CD4-positive, alpha-beta memory T cell (primary cell): ENCODE measurements at regions not wholly inside any gene's neighbourhood (a gene's known extent, or its start where the extent isn't known, plus 50 kb on each side); places are given as distances from the start of the nearest gene placed in this dataset.

Experiments
- CTCF ChIA-PET: fragments of 350-600 bp; sonication (Branson Sonifier 250); formaldehyde crosslinking; loops from one replicate; lab custom pipeline; 2021; ENCODE audit warnings: inconsistent platforms; ENCODE audit not compliant: partially characterized antibody; lab: Charles Lee
- POLR2A ChIA-PET: fragments of 350-600 bp; sonication (Branson Sonifier 250); formaldehyde crosslinking; loops from one replicate; lab custom pipeline; 2021; ENCODE audit not compliant: partially characterized antibody; lab: Charles Lee
- DNase-seq, 5 donors: peaks; one replicate each; pipeline versions ENCODE4 v3.0.0 to v3.0.0-alpha.2; 2020 to 2022; ENCODE audit warnings: mixed read lengths in 1 of 5
- H3K27ac ChIP-seq: one replicate; pipeline ENCODE4 v1.7.0; 2013; ENCODE audit warnings: low read depth, low read length
- H3K27me3 ChIP-seq: 2 replicates; pipeline ENCODE4 v1.7.0; 2013; ENCODE audit warnings: mild to moderate bottlenecking, low read length, moderate library complexity; ENCODE audit not compliant: insufficient read depth
- H3K36me3 ChIP-seq: 2 replicates; pipeline ENCODE4 v1.7.0; 2013; ENCODE audit warnings: mild to moderate bottlenecking, low read length, moderate library complexity; ENCODE audit not compliant: insufficient read depth
- H3K4me1 ChIP-seq: 2 replicates; pipeline ENCODE4 v1.7.0; 2013; ENCODE audit warnings: mild to moderate bottlenecking, low read length, moderate library complexity; ENCODE audit not compliant: insufficient read depth
- H3K4me3 ChIP-seq, 2 donors: one replicate each; pipeline ENCODE4 v1.7.0; 2013; ENCODE audit warnings: low read length in 2 of 2, mild to moderate bottlenecking in 1 of 2
- H3K9me3 ChIP-seq, 2 donors: one replicate each; pipeline ENCODE4 v1.7.0; 2013; ENCODE audit warnings: low read length in 2 of 2, control low read depth in 1 of 2; ENCODE audit not compliant: control insufficient read depth in 1 of 2
- H3K27ac Mint-ChIP-seq, 7 donors: one replicate each; pipeline ENCODE4 v1.8.0; 2020 to 2021; ENCODE audit warnings: mixed read lengths in 7 of 7, mild to moderate bottlenecking in 6 of 7, inconsistent platforms in 3 of 7, moderate library complexity in 3 of 7
- H3K27me3 Mint-ChIP-seq, 2 donors: one replicate each; pipeline ENCODE4 v1.8.0; 2020 to 2021; ENCODE audit warnings: mixed read lengths in 2 of 2
- H3K36me3 Mint-ChIP-seq, 2 donors: one replicate each; pipeline ENCODE4 v1.8.0; 2020 to 2021; ENCODE audit warnings: mixed read lengths in 2 of 2, inconsistent platforms in 1 of 2, mild to moderate bottlenecking in 1 of 2
- H3K4me1 Mint-ChIP-seq, 4 donors: one replicate each; pipeline ENCODE4 v1.8.0; 2020 to 2021; ENCODE audit warnings: mixed read lengths in 4 of 4, mild to moderate bottlenecking in 1 of 4
- H3K4me3 Mint-ChIP-seq, 8 donors: one replicate each; pipeline ENCODE4 v1.8.0; 2020 to 2021; ENCODE audit warnings: mixed read lengths in 8 of 8, mild to moderate bottlenecking in 7 of 8, moderate library complexity in 6 of 8, inconsistent platforms in 3 of 8
- H3K9me3 Mint-ChIP-seq, 8 donors: one replicate each; pipeline ENCODE4 v1.8.0; 2020 to 2021; ENCODE audit warnings: mixed read lengths in 8 of 8, mild to moderate bottlenecking in 5 of 8, inconsistent platforms in 3 of 8, moderate library complexity in 1 of 8
- intact Hi-C: fragments of 100-400 bp; cut with micrococcal nuclease; formaldehyde crosslinking; loops from one replicate; pipeline ENCODE4 v1.15.1; 2023

DNA sequence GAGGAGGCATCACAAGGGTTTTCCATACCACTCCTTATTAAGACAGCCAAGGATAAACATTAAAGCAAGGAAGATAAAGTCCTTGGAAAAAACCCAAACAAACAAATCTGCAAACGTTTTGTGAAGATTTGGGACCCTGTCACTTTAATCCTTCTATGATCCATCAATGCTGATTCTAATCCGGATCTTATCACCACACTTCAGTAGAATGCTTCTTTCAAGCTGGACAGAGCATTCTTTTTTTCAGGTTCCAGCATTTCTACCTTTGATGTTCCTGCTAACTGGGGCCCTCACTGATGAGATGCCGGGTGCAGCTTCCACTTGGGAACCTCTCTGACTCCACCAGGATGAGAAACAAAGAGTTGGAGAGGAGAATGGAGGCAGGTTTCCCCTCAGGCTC lies 132.8 kb upstream of the SHB start:
- no peak overlapping the region for H3K4me3 ChIP-seq
- POLR2A ChIA-PET, result no interaction called here
- peaks cover 0 to 4% (median 0%) of the 10 kb centered on the region in 4 donors for H3K4me1 Mint-ChIP-seq
- H3K36me3 Mint-ChIP-seq, result no peaks in the 10 kb centered on the region
- peaks cover 0 to 3% of the 10 kb centered on the region in 2 donors for H3K27me3 Mint-ChIP-seq
- intact Hi-C loops, result no loop called here
- H3K27ac ChIP-seq, result no peak overlapping the region
- H3K27ac Mint-ChIP-seq, result no peak overlapping the region
- no peaks in the 10 kb centered on the region for H3K27me3 ChIP-seq
- H3K9me3 Mint-ChIP-seq, result no peaks in the 10 kb centered on the region
- DNase-seq, result no peak
- H3K9me3 ChIP-seq, result no peaks in the 10 kb centered on the region
- no peaks in the 10 kb centered on the region for H3K4me1 ChIP-seq
- H3K36me3 ChIP-seq, result no peaks in the 10 kb centered on the region
- CTCF ChIA-PET, result no interaction called here
- H3K4me3 Mint-ChIP-seq, result no peak overlapping the region

DNA sequence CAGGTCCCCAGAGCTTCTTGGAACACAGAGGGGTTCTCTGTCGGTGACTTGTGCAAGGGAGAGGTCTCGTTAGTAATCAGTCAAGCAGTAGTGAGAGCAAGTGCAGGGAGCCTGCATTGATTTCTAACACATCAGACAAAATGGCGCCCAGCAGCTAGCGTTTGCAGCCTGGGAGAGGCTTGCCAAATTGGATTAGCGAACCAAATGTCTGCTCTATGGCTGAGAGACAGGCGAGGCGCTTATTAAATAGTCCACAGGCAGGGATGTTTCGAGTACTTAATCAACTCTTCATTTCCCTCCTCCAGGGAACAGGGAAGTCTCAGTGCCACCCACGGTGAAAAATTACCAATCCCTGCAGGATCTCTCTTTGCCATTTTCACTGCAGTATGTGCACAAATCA lies 131.4 kb upstream of the SHB start:
- H3K36me3 ChIP-seq, result no peaks in the 10 kb centered on the region
- no peaks in the 10 kb centered on the region for H3K9me3 Mint-ChIP-seq
- POLR2A ChIA-PET, result no interaction called here

DNA sequence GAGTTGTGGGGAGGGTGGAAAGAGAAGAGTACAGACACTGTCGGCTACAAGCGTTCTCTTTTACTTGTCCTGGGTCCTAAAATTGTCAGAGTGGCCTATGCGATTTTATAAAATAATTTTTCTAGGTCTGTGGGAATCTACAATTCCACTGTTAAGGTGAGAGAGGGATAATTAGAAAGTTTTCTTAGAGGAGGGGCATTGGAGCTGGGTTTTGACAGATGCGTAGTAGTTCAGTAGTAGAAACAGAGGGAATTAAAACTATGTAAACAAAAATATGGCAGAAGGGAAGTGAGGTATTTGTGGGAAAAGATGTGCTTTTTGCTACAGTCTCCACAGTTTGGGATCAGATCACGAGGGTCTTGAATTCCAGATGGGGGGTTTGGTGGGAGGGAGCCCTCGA lies 129.1 kb upstream of the SHB start:
- Histone ChIP-seq H3K36me3 (no peaks in the 10 kb centered on the region), H3K4me3 (no peak overlapping the region), H3K27ac (no peak overlapping the region), H3K4me1 (no peaks in the 10 kb centered on the region), H3K27me3 (no peaks in the 10 kb centered on the region), H3K9me3 (no peaks in the 10 kb centered on the region)
- no peak for DNase-seq
- CTCF ChIA-PET, result no interaction called here
- Mint-ChIP-seq H3K27ac (no peak overlapping the region), H3K27me3 (peaks cover 3 to 8% of the 10 kb centered on the region in 2 donors), H3K9me3 (no peaks in the 10 kb centered on the region), H3K4me1 (no peaks in the 10 kb centered on the region), H3K4me3 (no peak overlapping the region), H3K36me3 (no peaks in the 10 kb centered on the region)
- POLR2A ChIA-PET, result no interaction called here
- intact Hi-C loops, result no loop called here

More for the DNA sequence above, 131.4 kb upstream of the SHB start:
- CTCF ChIA-PET, result no interaction called here
- no peaks in the 10 kb centered on the region for H3K4me1 ChIP-seq
- Mint-ChIP-seq H3K36me3 (no peaks in the 10 kb centered on the region), H3K4me1 (peaks cover 0 to 4% (median 0%) of the 10 kb centered on the region in 4 donors), H3K4me3 (no peak overlapping the region), H3K27ac (no peak overlapping the region), H3K27me3 (peaks cover 0 to 5% of the 10 kb centered on the region in 2 donors)
- no peaks in the 10 kb centered on the region for H3K9me3 ChIP-seq
- H3K27me3 ChIP-seq, result no peaks in the 10 kb centered on the region
- intact Hi-C loops, result no loop called here
- H3K27ac ChIP-seq, result no peak overlapping the region
- no peak overlapping the region for H3K4me3 ChIP-seq
- no peak for DNase-seq

DNA sequence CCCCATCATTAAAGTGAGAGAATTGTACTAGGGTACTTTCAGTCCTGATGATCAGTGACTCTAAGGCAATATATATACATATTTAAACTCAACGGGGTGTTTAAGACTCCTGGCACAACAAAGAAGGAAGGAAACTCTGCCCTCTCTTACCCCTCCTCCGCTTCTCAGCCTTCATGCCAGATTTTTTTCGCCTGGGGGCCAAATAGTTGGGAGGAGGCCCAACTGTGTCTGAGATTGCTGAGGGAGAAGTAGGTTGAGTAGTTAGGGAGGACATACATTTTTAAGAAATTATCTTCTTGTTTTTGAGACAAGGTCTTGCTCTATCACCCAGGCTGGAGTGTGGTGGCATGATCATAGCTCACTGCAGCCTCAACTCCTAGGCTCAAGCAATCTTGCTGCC lies 127.7 kb upstream of the SHB start:
- ChIA-PET CTCF (interaction anchor here (1.6 kb wide), 1 partner anchor 20 kb away, joined by 3 read pairs; no protein-coding TSS in a partner anchor), POLR2A (no interaction called here)
- Histone ChIP-seq H3K36me3 (no peaks in the 10 kb centered on the region), H3K27ac (no peak overlapping the region), H3K4me3 (no peak overlapping the region), H3K27me3 (no peaks in the 10 kb centered on the region), H3K4me1 (no peaks in the 10 kb centered on the region), H3K9me3 (no peaks in the 10 kb centered on the region)
- no peaks in the 10 kb centered on the region for H3K9me3 Mint-ChIP-seq
- no peaks in the 10 kb centered on the region for H3K36me3 Mint-ChIP-seq
- no peak for DNase-seq
- intact Hi-C loops, result no loop called here
- peaks cover 4 to 8% of the 10 kb centered on the region in 2 donors for H3K27me3 Mint-ChIP-seq
- no peaks in the 10 kb centered on the region for H3K4me1 Mint-ChIP-seq
- H3K27ac Mint-ChIP-seq, result no peak overlapping the region
- H3K4me3 Mint-ChIP-seq, result no peak overlapping the region

DNA sequence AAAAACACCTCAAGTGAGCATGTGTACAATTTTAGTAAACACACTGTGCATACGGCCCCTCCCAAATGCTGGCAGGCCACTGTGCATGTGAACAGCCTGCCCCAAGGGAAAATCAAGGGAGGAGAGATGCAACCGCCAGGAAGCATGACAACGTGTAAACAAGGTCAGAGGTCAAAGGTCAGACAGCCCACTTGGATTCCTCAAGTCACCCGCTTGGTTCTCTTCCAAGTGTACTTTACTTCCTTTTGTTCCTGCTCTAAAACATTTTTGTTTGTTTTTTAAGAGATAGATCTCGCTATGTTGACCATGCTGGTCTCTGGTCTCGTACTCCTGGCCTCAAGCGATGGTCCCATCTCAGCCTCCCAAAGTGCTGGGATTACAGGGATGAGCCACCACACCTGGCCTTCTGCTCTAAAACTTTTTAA lies 126.7 kb upstream of the SHB start:
- Histone ChIP-seq H3K36me3 (no peaks in the 10 kb centered on the region), H3K4me3 (no peak overlapping the region), H3K27me3 (no peaks in the 10 kb centered on the region), H3K9me3 (no peaks in the 10 kb centered on the region), H3K27ac (no peak overlapping the region), H3K4me1 (no peaks in the 10 kb centered on the region)
- no peak for DNase-seq
- intact Hi-C loops, result no loop called here
- H3K27ac Mint-ChIP-seq, result no peak overlapping the region
- CTCF ChIA-PET, result no interaction called here
- H3K4me1 Mint-ChIP-seq, result no peaks in the 10 kb centered on the region
- H3K36me3 Mint-ChIP-seq, result no peaks in the 10 kb centered on the region
- no peak overlapping the region for H3K4me3 Mint-ChIP-seq
- POLR2A ChIA-PET, result no interaction called here
- peaks cover 4 to 5% of the 10 kb centered on the region in 2 donors for H3K27me3 Mint-ChIP-seq
- H3K9me3 Mint-ChIP-seq, result no peaks in the 10 kb centered on the region

DNA sequence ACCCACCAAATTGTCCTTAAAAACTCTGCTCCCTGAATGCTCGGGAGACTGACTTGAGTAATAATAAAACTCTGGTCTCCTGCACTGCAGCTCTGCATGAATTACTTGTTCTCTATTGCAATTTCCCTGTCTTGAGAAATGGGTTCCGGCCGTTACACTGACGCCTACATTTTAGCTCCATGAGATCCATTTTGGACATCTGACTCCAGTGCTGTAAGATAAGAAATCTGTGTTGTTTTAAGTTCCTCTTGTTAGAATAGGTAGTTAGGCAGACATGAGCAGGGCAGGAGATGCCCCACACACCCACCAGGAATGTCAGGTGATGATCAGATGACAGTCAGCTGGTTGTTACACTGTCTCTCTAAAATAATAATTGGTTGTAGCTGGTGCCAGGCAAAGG lies 125.8 kb upstream of the SHB start:
- no peaks in the 10 kb centered on the region for H3K4me1 ChIP-seq
- no peak overlapping the region for H3K27ac ChIP-seq
- Mint-ChIP-seq H3K27ac (peak overlapping the region in 1 of 7 donors; percentile 3), H3K4me3 (no peak overlapping the region), H3K36me3 (no peaks in the 10 kb centered on the region), H3K27me3 (peaks cover 4 to 5% of the 10 kb centered on the region in 2 donors), H3K9me3 (no peaks in the 10 kb centered on the region), H3K4me1 (no peaks in the 10 kb centered on the region)
- ChIA-PET POLR2A (no interaction called here), CTCF (no interaction called here)
- no peak for DNase-seq
- no peaks in the 10 kb centered on the region for H3K9me3 ChIP-seq
- intact Hi-C loops, result no loop called here
- no peaks in the 10 kb centered on the region for H3K36me3 ChIP-seq
- H3K27me3 ChIP-seq, result no peaks in the 10 kb centered on the region
- no peak overlapping the region for H3K4me3 ChIP-seq

DNA sequence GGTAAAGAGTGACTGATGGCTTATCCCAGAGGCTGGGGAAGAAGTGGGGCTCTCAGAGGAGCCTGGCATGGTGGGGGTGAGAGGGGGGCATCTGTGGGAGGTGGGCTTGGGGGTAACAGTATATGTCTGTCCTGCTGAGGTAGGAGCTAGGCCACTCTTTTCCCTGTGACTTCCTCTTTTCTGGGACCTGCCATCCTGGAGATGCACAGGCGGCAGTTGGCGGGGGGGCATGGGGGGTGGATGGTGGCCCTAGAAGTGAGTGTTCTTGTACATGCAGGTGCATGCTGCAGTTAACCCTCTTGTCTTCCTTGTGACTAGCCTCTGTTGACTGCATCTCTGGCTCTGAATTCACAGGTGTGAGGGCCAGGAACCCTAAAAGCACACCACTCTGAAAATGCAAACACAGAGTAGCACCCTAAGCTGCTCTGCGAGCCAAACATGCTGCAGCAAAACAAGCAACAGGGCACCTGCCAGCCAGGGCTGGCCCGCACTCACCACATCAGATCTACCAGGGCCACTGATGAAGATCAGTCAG lies 123.8 kb upstream of the SHB start:
- ChIA-PET POLR2A (no interaction called here), CTCF (no interaction called here)
- Mint-ChIP-seq H3K27me3 (peaks cover 4 to 5% of the 10 kb centered on the region in 2 donors), H3K4me1 (no peaks in the 10 kb centered on the region), H3K27ac (no peak overlapping the region), H3K9me3 (no peaks in the 10 kb centered on the region), H3K36me3 (no peaks in the 10 kb centered on the region), H3K4me3 (no peak overlapping the region)
- Histone ChIP-seq H3K27ac (no peak overlapping the region), H3K36me3 (no peaks in the 10 kb centered on the region), H3K4me1 (no peaks in the 10 kb centered on the region), H3K9me3 (no peaks in the 10 kb centered on the region), H3K4me3 (no peak overlapping the region), H3K27me3 (no peaks in the 10 kb centered on the region)
- no peak for DNase-seq
- intact Hi-C loops, result no loop called here
